T-helper 22 cell (primary cell): ENCODE measurements at regions not wholly inside any gene's neighbourhood (a gene's known extent, or its start where the extent isn't known, plus 50 kb on each side); places are given as distances from the start of the nearest gene placed in this dataset.
"Not testable (repeated sequence)": the region's sequence is repeated elsewhere in the genome, so short reads cannot be mapped to it uniquely, and the experiment has no call there.

Source experiments
- DNase-seq: peaks from one replicate; pipeline ENCODE4 v3.0.0-alpha.2; 2020; ENCODE audit warnings: low read depth

GRCh38 chr3:21894459-21895340 lies 143.7 kb upstream of the ZNF385D start:
- DNase-seq: no peak

- no peak for DNase-seq
Observed at GRCh38 chr3:21898316-21898715, 147.3 kb upstream of the ZNF385D start.

DNA sequence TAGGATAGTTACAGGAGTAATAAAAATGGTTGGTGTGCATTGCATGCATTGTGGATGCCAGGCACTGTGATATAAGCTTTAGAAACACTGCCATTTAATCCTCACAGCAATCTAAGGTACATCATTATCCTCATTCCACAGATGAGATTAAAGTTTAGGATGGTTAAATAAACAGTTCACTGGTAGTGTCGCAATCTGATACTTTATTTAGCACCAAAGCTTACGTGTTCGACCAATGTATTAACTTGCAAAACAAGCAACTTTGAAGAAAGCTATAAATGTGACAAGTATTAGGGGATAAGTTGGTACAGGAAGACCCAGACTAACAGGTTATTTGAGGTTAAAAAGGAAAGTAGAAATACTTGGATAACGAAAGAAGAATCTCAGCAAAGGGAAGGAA lies 150.5 kb upstream of the ZNF385D start:
- no peak for DNase-seq

DNA sequence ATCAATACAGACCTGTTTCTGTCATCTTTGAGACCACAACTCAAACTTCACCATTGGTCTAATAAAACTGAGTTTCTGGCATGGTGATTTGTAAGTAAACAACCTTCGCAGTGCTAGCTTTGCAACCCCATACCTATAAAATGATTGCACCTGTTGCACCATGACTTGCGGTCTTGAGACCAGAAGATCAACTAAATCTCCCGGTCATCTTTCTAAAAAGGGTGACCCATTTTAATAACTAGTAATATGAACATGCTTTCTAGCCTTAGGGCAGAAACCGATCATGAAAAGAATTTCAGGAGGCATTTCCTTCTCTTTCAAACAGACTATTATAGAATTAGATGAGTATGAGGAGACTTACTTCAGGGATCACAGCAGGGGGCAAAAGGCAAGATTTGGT lies 151.9 kb upstream of the ZNF385D start:
- DNase-seq: no peak

DNA sequence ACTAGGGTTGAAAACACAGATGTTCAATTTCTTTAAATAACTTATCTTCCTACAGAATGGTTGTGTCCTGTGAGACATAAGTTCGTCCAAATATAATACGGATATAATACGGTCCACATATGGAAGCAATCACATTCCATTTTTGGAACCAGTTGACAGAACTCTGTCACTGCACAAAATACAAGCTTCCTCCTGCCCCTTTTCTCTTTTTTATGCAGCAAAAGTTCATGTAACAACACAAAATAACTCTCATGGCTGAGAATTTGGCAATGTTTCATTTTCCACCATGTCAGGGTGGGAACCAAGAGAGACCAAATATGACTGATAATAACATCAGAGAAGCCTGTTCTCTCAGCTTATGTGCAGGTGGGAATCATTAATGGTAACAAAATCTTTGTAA lies 158.1 kb upstream of the ZNF385D start:
- DNase-seq: no peak

GRCh38 chr3:21912711-21913110 lies 161.7 kb upstream of the ZNF385D start:
- DNase-seq: no peak

GRCh38 chr3:21913791-21914190 lies 162.8 kb upstream of the ZNF385D start:
- DNase-seq: no peak

- DNase-seq: no peak
Observed at GRCh38 chr3:21914451-21914850, 163.4 kb upstream of the ZNF385D start.

- DNase-seq: no peak
Observed at GRCh38 chr3:21919383-21919782, 168.4 kb upstream of the ZNF385D start.

GRCh38 chr3:21920421-21920861 lies 169.4 kb upstream of the ZNF385D start:
- no peak for DNase-seq

DNA sequence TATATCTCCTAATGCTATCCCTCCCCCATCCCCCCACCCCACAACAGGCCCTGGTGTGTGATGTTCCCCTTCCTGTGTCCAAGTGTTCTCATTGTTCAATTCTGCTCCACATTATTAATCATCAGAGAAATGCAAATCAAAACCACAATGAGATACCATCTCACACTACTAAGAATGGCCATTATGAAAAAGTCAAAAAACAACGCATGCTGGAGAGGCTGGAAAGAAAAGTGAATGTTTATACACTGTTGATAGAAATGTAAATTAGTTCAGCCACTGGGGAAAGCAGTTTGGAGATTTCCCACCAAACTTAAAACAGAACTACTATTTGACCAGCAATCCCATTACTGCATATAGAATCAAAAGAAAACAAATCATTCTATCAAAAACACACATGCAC lies 172.1 kb upstream of the ZNF385D start:
- not testable (repeated sequence) for DNase-seq

DNA sequence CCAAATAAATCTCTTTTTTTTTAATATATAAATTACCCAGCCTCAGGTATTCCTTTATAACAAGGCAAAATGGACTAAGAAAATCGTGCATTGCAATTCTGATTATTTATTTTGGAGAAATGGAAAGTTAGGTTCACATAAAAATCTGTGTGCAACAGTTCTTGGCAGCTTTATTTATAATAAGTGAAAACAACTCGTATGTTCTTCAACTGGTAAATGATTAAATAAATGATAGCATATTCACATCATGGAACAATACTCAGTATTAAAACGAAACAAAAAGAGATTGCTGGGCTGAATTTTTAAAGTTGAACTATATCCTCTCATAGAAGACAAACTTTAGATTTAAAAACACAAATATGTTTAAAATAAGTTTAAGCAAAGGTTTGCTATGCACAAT lies 176.3 kb upstream of the ZNF385D start:
- no peak for DNase-seq

DNA sequence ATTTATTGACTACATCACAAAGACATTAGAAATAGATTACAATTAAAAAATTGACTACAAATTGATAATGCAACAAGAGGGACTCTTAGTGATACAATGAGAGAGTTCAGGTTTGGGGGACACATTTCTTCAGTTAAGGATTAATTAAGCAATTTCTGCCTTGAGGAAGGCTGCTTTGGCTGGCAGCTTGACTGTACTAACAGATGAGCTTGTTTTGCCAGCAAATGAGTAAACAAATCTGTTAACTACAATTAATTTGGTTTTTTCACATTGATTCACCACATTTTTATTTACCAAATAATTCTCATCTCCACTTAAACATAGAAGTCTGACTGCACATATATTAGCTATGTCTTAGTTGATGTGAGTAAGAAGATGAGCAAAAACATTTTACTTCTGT lies 183.6 kb upstream of the ZNF385D start:
- DNase-seq: no peak

DNA sequence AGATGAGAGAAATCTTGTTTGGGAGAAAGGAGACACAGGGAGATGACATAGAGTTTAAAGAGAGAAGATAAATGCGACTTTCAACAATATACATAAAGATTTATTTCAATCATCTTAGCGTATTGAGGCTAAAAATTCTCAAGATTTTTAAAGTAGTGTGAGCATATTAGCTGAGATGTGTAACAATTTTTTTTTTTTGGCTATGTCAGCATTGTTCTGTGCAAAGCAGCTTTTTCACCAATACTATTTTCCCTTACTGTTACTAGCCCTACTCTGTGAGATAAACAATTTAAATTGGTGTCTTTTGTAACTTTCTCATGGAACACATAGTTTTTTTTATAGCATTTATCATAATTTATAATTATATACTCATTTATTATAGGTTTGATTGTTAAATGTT lies 185.2 kb upstream of the ZNF385D start:
- no peak for DNase-seq

DNA sequence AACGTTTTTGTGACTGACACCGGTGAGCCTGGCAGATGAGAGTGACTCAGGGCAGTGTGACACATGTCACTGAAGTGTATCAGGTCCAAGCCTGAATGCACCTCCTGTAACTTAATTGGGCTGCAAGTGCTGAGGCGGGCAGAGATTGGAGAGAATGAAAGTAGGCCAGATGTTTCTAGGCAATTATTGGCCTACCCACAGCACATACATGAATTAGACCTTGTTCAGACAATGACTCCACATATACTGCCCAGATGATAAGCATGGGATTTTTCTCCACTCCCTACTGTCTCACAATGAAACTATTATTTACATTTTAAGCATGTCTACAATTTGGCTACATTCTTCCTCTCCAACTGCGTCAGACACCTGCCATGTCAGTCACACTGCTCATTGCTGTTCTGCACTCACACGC lies 187.3 kb upstream of the ZNF385D start:
- DNase-seq: no peak

DNA sequence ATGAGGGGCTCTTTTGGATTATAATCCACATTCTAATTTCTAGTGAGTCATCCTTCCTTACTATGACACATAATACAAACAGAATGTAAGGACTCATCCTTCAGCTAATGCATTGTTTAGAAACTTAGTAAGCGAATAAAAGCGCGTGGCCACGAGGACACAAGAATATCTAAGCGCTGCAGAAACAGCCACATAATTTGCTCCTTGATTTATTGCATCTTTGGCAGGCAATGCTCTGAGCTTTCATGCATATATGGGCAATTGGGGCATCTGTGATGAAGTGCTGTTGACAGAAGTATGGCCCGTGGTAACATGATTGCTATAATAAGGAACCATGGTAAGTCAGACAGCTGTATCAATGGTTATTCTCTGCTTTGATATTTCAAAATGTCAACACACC lies 191.3 kb upstream of the ZNF385D start:
- DNase-seq: no peak

GRCh38 chr3:21944251-21944650 lies 193.2 kb upstream of the ZNF385D start:
- no peak for DNase-seq

GRCh38 chr3:21952856-21953255 lies 201.8 kb upstream of the ZNF385D start:
- DNase-seq: no peak

DNA sequence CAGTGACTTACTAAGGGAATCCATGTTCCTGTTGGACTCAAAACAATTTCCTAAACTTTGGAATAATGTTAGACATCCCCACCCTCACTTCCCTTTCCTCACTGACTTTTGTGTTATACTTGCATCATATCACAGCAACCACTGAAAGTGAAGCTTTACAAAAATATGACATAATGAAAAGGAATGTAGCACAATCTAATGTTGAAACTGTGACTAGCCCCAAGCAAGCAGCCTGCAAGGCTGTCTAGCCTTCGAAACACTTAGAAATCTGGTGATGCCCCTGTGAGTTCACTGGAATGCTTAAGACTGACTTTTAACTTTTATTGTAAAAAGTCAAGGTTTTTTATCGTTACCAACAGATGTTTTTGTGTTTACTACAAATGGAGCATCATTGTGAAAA lies 203.7 kb upstream of the ZNF385D start:
- no peak for DNase-seq

DNA sequence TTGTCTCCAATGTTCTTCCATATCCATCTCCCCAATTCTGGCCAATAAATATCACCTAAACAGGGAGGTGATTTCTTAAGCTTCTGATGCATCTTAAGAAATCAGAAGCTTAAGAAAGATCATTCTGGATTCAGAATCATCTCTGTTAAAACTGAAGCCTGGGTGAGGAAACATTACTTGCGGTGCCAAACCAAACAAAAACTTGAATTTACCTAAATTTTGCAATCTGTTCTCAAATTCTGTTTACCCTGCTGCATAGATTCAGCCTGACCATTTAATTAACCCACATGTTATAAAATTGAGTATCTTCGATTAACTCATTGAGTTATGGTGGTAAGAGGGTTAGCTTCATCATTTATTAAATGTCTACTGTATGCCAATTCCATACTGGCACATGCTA lies 204.4 kb upstream of the ZNF385D start:
- DNase-seq: no peak

DNA sequence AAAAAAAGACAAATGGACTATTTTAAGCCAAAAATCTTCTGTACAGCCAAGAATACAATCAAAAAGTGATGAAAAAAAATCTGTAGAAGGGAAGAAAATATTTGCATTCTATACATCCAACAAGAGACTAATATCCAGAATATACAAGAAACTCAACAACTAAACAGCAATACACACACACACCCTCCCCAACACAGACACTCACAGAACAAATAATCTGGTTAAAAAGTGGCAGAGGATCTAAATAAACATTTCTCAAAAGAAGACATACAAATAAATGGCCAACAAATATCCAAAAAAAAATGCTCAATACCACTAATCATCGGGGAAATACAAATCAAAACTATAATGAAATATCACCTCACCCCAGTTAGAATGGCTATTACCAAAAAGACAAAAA lies 209.0 kb upstream of the ZNF385D start:
- no peak for DNase-seq

- DNase-seq: no peak
Observed at GRCh38 chr3:21962456-21962855, 211.4 kb upstream of the ZNF385D start.

GRCh38 chr3:21966457-21966856 lies 215.4 kb upstream of the ZNF385D start:
- DNase-seq: not testable (repeated sequence)

GRCh38 chr3:21979706-21980105 lies 228.7 kb upstream of the ZNF385D start:
- no peak for DNase-seq
